ENCODE measurements at regions not wholly inside any gene's neighbourhood (a gene's known extent, or its start where the extent isn't known, plus 50 kb on each side); places are given as distances from the start of the nearest gene placed in this dataset.

DNA sequence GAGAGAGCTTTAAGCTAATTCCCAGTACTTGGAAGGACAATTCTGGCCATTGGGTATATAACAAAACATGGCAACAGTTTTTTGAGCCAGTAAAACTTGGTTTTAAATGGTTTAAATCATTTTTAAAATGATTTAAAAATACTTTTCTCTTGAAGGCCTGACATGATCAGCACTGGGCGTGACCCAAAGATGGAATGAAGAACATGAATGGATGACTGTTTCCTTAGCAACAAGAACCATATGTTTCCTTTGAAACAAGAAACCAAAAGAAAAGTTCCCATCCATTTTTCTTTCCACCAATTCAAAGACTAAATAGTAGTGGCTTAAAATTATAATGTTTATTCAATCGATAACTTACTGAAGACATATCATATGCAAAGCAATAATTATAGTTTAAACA lies 348.3 kb upstream of the FIGN start:
- Histone ChIP-seq H3K4ac (ENCODE audit: low read depth, low read length) (no peak overlapping the region), H2BK120ac (ENCODE audit: low read depth, low read length) (no peak overlapping the region), H4K8ac (ENCODE audit: low read depth, low read length) (no peak overlapping the region), H3K23ac (ENCODE audit: low read length) (no peak overlapping the region), H3K18ac (ENCODE audit: low read length) (no peak overlapping the region), H2BK15ac (replicated peaks; ENCODE audit: low read depth) (no peak overlapping the region), H3K4me2 (ENCODE audit: low read length) (no peak overlapping the region), H3K27me3 (ENCODE audit: insufficient read depth, low read length, poor library complexity) (no peaks in the 10 kb centered on the region), H3K56ac (ENCODE audit: low read length) (no peak overlapping the region), H2BK5ac (ENCODE audit: low read length) (no peak overlapping the region), H2AK5ac (ENCODE audit: low read length) (no peak overlapping the region), H3K79me2 (ENCODE audit: control insufficient read depth, insufficient read depth, low read length) (no peaks in the 10 kb centered on the region), H4K5ac (ENCODE audit: low read length) (no peak overlapping the region), H3K27ac (ENCODE audit: low read depth, low read length) (no peak overlapping the region), H3K36me3 (ENCODE audit: control insufficient read depth, insufficient read depth, low read length) (no peaks in the 10 kb centered on the region), H3K79me1 (ENCODE audit: low read length) (no peaks in the 10 kb centered on the region), H3K4me3 (ENCODE audit: low read length) (no peak overlapping the region), H3K9ac (ENCODE audit: low read length) (no peak overlapping the region), H3K4me1 (ENCODE audit: control insufficient read depth, low read depth, low read length) (no peaks in the 10 kb centered on the region)
- no CpG with 5 or more reads among the region's 2 CpGs for WGBS (ENCODE audit: extremely low coverage, insufficient coverage, low lambda C conversion rate)
- DNase-seq = no peak

GRCh38 chr2:164080486-164080885 lies 344.7 kb upstream of the FIGN start:
- Histone ChIP-seq H2BK15ac (replicated peaks; ENCODE audit: low read depth) (no peak overlapping the region), H4K5ac (ENCODE audit: low read length) (no peak overlapping the region), H3K56ac (ENCODE audit: low read length) (no peak overlapping the region), H3K23ac (ENCODE audit: low read length) (no peak overlapping the region), H3K4me1 (ENCODE audit: control insufficient read depth, low read depth, low read length) (no peaks in the 10 kb centered on the region), H3K4me2 (ENCODE audit: low read length) (no peak overlapping the region), H3K27me3 (ENCODE audit: insufficient read depth, low read length, poor library complexity) (no peaks in the 10 kb centered on the region), H3K4ac (ENCODE audit: low read depth, low read length) (no peak overlapping the region), H2BK5ac (ENCODE audit: low read length) (no peak overlapping the region), H3K27ac (ENCODE audit: low read depth, low read length) (no peak overlapping the region), H2BK120ac (ENCODE audit: low read depth, low read length) (no peak overlapping the region), H3K79me2 (ENCODE audit: control insufficient read depth, insufficient read depth, low read length) (no peaks in the 10 kb centered on the region), H4K8ac (ENCODE audit: low read depth, low read length) (no peak overlapping the region), H3K36me3 (ENCODE audit: control insufficient read depth, insufficient read depth, low read length) (no peaks in the 10 kb centered on the region), H2AK5ac (ENCODE audit: low read length) (no peak overlapping the region), H3K9ac (ENCODE audit: low read length) (no peak overlapping the region), H3K79me1 (ENCODE audit: low read length) (no peaks in the 10 kb centered on the region), H3K4me3 (ENCODE audit: low read length) (no peak overlapping the region), H3K18ac (ENCODE audit: low read length) (no peak overlapping the region)
- no peak for DNase-seq
- whole genome bisulfite sequencing (ENCODE audit: extremely low coverage, insufficient coverage, low lambda C conversion rate) = no CpG with 5 or more reads among the region's 2 CpGs

DNA sequence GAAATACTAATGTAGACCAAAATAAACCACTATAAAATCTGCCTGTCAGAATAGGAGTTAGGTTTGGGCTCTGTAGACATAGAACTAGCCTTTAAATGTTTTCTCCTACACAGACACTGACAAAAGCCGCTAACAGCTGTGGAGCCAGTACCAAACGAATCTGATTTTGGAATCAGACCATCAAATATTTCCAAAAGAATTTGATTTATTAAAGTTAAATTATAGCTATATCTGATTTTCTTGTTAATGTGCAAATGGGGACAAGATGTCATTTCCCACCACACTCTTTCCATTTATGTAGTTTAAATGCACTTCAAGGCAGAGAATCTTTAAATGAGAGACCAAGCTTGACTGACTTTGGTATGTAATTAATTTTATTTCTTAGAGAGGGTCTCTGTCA lies 343.4 kb upstream of the FIGN start:
- Histone ChIP-seq H3K4ac (ENCODE audit: low read depth, low read length) (no peak overlapping the region), H2BK120ac (ENCODE audit: low read depth, low read length) (no peak overlapping the region), H2BK5ac (ENCODE audit: low read length) (no peak overlapping the region), H3K27ac (ENCODE audit: low read depth, low read length) (no peak overlapping the region), H3K36me3 (ENCODE audit: control insufficient read depth, insufficient read depth, low read length) (no peaks in the 10 kb centered on the region), H2BK15ac (replicated peaks; ENCODE audit: low read depth) (no peak overlapping the region), H3K23ac (ENCODE audit: low read length) (no peak overlapping the region), H3K4me2 (ENCODE audit: low read length) (no peak overlapping the region), H3K4me3 (ENCODE audit: low read length) (no peak overlapping the region), H2AK5ac (ENCODE audit: low read length) (no peak overlapping the region), H3K9ac (ENCODE audit: low read length) (no peak overlapping the region), H3K56ac (ENCODE audit: low read length) (no peak overlapping the region), H3K79me2 (ENCODE audit: control insufficient read depth, insufficient read depth, low read length) (no peaks in the 10 kb centered on the region), H3K18ac (ENCODE audit: low read length) (no peak overlapping the region), H3K27me3 (ENCODE audit: insufficient read depth, low read length, poor library complexity) (no peaks in the 10 kb centered on the region), H4K5ac (ENCODE audit: low read length) (no peak overlapping the region), H3K79me1 (ENCODE audit: low read length) (no peaks in the 10 kb centered on the region), H4K8ac (ENCODE audit: low read depth, low read length) (no peak overlapping the region), H3K4me1 (ENCODE audit: control insufficient read depth, low read depth, low read length) (no peaks in the 10 kb centered on the region)
- no peak for DNase-seq
- WGBS (ENCODE audit: extremely low coverage, insufficient coverage, low lambda C conversion rate) = no CpG with 5 or more reads among the region's 2 CpGs

DNA sequence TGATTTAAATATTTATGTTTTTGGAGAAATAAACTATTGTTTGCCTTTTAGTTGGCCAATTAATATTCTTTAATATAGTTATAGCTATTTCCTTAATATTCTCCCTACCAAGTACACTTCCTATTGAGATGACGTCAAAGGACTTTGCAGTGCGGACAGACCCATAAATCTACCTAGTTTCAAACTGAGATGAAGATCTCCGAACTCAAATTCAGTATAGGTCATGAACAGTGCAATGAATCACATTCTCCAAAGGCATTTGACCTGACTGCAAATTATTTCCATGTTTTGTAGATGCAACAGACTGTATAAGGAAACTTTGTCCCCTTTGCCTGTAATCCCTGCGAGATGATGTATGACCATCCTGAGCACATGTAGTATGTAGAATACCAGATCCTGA lies 342.6 kb upstream of the FIGN start:
- H4K5ac ChIP-seq (ENCODE audit: low read length) = no peak overlapping the region
- H3K23ac ChIP-seq (ENCODE audit: low read length) = no peak overlapping the region
- H3K56ac ChIP-seq (ENCODE audit: low read length) = no peak overlapping the region
- H2BK15ac ChIP-seq (replicated peaks; ENCODE audit: low read depth) = no peak overlapping the region
- no peak overlapping the region for H3K4ac ChIP-seq (ENCODE audit: low read depth, low read length)
- no peak overlapping the region for H3K4me3 ChIP-seq (ENCODE audit: low read length)
- no peak overlapping the region for H2BK5ac ChIP-seq (ENCODE audit: low read length)
- H3K27ac ChIP-seq (ENCODE audit: low read depth, low read length) = no peak overlapping the region
- H2BK120ac ChIP-seq (ENCODE audit: low read depth, low read length) = no peak overlapping the region
- H3K18ac ChIP-seq (ENCODE audit: low read length) = no peak overlapping the region
- H3K79me2 ChIP-seq (ENCODE audit: control insufficient read depth, insufficient read depth, low read length) = no peaks in the 10 kb centered on the region
- H4K8ac ChIP-seq (ENCODE audit: low read depth, low read length) = no peak overlapping the region
- H3K79me1 ChIP-seq (ENCODE audit: low read length) = no peaks in the 10 kb centered on the region
- H3K4me2 ChIP-seq (ENCODE audit: low read length) = no peak overlapping the region
- no CpG with 5 or more reads among the region's 4 CpGs for WGBS (ENCODE audit: extremely low coverage, insufficient coverage, low lambda C conversion rate)
- DNase-seq = no peak
- no peaks in the 10 kb centered on the region for H3K27me3 ChIP-seq (ENCODE audit: insufficient read depth, low read length, poor library complexity)
- no peaks in the 10 kb centered on the region for H3K4me1 ChIP-seq (ENCODE audit: control insufficient read depth, low read depth, low read length)
- H2AK5ac ChIP-seq (ENCODE audit: low read length) = no peak overlapping the region
- no peaks in the 10 kb centered on the region for H3K36me3 ChIP-seq (ENCODE audit: control insufficient read depth, insufficient read depth, low read length)
- no peak overlapping the region for H3K9ac ChIP-seq (ENCODE audit: low read length)

- Histone ChIP-seq H4K8ac (ENCODE audit: low read depth, low read length) (no peak overlapping the region), H2BK15ac (replicated peaks; ENCODE audit: low read depth) (no peak overlapping the region), H3K9ac (ENCODE audit: low read length) (no peak overlapping the region), H3K36me3 (ENCODE audit: control insufficient read depth, insufficient read depth, low read length) (no peaks in the 10 kb centered on the region), H2BK5ac (ENCODE audit: low read length) (no peak overlapping the region), H3K27me3 (ENCODE audit: insufficient read depth, low read length, poor library complexity) (no peaks in the 10 kb centered on the region), H3K4me2 (ENCODE audit: low read length) (no peak overlapping the region), H3K79me2 (ENCODE audit: control insufficient read depth, insufficient read depth, low read length) (no peaks in the 10 kb centered on the region), H3K27ac (ENCODE audit: low read depth, low read length) (no peak overlapping the region), H3K79me1 (ENCODE audit: low read length) (no peaks in the 10 kb centered on the region), H3K4ac (ENCODE audit: low read depth, low read length) (no peak overlapping the region), H3K56ac (ENCODE audit: low read length) (no peak overlapping the region), H4K5ac (ENCODE audit: low read length) (no peak overlapping the region), H3K23ac (ENCODE audit: low read length) (peak overlapping the region; percentile 15), H2BK120ac (ENCODE audit: low read depth, low read length) (no peak overlapping the region), H3K4me3 (ENCODE audit: low read length) (no peak overlapping the region), H2AK5ac (ENCODE audit: low read length) (no peak overlapping the region), H3K18ac (ENCODE audit: low read length) (no peak overlapping the region), H3K4me1 (ENCODE audit: control insufficient read depth, low read depth, low read length) (no peaks in the 10 kb centered on the region)
- no peak for DNase-seq
- no CpG with 5 or more reads among the region's 12 CpGs for WGBS (ENCODE audit: extremely low coverage, insufficient coverage, low lambda C conversion rate)
Measured at GRCh38 chr2:164073101-164074074, 337.6 kb upstream of the FIGN start.

DNA sequence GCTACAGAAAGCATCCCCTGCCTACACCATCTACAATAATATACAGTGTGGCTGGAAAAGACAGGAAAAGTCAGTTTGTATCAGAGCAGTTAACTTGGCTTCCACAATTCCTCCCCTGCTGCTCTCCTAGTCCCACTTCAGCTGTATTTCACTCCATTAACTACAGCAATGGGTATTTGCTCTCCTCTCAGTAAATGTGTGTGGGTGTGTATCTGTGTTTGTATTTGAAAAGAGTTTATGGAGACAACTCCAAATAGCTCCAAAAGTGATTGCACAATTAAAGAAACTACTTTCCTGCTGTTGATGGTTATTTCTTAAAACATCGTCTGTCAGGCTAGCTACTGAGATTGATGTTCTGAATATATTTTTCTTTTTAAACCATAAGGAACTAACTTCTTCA lies 333.7 kb upstream of the FIGN start:
- Histone ChIP-seq H3K18ac (ENCODE audit: low read length) (no peak overlapping the region), H2BK120ac (ENCODE audit: low read depth, low read length) (no peak overlapping the region), H4K5ac (ENCODE audit: low read length) (no peak overlapping the region), H2AK5ac (ENCODE audit: low read length) (no peak overlapping the region), H3K27me3 (ENCODE audit: insufficient read depth, low read length, poor library complexity) (no peaks in the 10 kb centered on the region), H3K4me1 (ENCODE audit: control insufficient read depth, low read depth, low read length) (no peaks in the 10 kb centered on the region), H2BK15ac (replicated peaks; ENCODE audit: low read depth) (no peak overlapping the region), H3K9ac (ENCODE audit: low read length) (no peak overlapping the region), H3K23ac (ENCODE audit: low read length) (no peak overlapping the region), H3K79me1 (ENCODE audit: low read length) (no peaks in the 10 kb centered on the region), H3K4me2 (ENCODE audit: low read length) (no peak overlapping the region), H3K27ac (ENCODE audit: low read depth, low read length) (no peak overlapping the region), H3K4me3 (ENCODE audit: low read length) (no peak overlapping the region), H3K36me3 (ENCODE audit: control insufficient read depth, insufficient read depth, low read length) (no peaks in the 10 kb centered on the region), H3K56ac (ENCODE audit: low read length) (no peak overlapping the region), H4K8ac (ENCODE audit: low read depth, low read length) (no peak overlapping the region), H3K4ac (ENCODE audit: low read depth, low read length) (no peak overlapping the region), H3K79me2 (ENCODE audit: control insufficient read depth, insufficient read depth, low read length) (no peaks in the 10 kb centered on the region), H2BK5ac (ENCODE audit: low read length) (no peak overlapping the region)
- no CpG with 5 or more reads among the region's 1 CpG for WGBS (ENCODE audit: extremely low coverage, insufficient coverage, low lambda C conversion rate)
- DNase-seq = no peak

Data from mesendoderm (in vitro differentiated cells).